GM19455 (cell line): ENCODE measurements at regions not wholly inside any gene's neighbourhood (a gene's known extent, or its start where the extent isn't known, plus 50 kb on each side); places are given as distances from the start of the nearest gene placed in this dataset.
"Not testable (repeated sequence)": the region's sequence is repeated elsewhere in the genome, so short reads cannot be mapped to it uniquely, and the experiment has no call there.

Experiments used
- ATAC-seq: cut with Tn5 transposase; IDR thresholded peaks from one replicate; pipeline ENCODE4 v1.9.1; 2021; ENCODE audit not compliant: unreplicated experiment

DNA sequence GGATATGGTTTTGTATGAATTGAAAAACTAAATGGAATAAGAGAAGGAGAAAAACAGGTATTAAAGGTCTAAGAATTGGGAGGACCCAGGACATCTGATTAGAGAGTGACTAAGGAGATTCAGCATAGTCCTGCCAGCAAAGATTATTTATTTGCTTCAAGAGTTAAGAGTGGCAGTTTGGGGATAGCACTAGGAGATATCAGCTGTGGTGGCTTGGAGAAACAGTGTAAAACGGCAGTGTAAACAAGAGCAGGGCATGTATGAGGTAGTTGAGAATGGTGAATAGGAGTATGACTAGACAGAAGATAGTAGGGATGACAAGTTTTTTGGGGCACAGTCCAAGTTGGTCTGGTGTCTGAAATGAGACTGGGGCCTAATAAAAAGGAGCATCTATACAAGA, 730.3 kb downstream of the TRHDE start:
- ATAC-seq = not testable (repeated sequence)

GRCh38 chr12:73009138-73009834, 737.1 kb downstream of the TRHDE start:
- not testable (repeated sequence) for ATAC-seq

GRCh38 chr12:73017981-73018380, 745.8 kb downstream of the TRHDE start:
- no peak for ATAC-seq

DNA sequence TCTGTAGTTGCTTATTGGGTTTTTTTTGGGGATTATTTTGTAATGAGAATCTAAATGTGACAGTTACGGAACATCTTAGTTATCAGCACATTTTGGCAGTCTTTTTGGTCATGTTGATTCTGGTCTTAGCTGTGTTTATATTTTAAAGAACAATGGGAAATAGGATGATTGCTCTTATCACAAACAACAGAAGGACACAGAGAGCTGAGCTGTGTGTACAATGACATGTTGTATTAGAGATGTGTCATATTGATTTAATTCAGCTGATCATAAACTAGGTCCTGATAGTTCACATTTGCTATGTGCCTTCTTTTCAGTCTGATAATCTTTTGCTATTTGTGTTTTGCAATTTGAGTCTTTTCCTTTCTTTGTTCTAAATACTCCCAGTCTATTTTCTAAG, 781.7 kb downstream of the TRHDE start:
- no peak for ATAC-seq

DNA sequence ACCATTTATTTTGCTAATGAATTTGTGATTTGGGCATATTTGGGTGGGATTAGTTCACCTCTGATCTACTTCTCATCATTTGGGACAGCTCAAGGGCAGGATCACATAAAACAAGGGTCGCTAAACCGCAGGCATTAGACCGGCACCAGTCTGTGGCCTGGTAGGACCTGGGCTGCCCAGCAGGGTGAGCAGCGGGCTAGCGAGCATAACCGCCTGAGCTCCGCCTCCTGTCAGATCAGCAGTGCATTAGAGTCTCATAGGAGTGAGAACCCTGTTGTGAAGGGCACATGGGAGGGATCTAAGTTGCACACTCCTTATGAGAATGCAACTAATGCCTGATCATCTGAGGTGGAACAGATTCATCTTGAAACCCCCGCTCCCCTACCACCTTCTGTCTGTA, 785.3 kb downstream of the TRHDE start:
- no peak for ATAC-seq

DNA sequence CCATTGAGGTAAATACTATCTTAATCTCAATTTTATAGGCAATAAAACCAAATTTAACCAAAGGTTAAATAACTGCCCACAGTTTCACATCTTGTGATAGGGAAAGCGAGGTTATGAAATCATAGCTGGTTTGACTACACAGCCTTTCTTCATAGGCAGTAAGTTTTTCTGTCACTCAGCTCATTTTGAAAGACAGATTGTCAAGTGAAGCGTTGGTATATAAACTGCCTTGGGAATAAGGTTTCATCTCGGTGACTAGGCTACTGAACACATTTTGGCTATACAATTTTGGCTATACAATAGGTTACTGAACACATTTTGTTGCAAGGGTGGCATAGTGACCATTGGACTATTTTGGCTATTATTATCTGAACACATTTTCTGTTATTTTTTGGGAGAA, 793.7 kb downstream of the TRHDE start:
- ATAC-seq = no peak

- no peak for ATAC-seq
Measured at GRCh38 chr12:73067616-73068015, 795.4 kb downstream of the TRHDE start.

GRCh38 chr12:73072214-73072613, 800.0 kb downstream of the TRHDE start:
- ATAC-seq = no peak

DNA sequence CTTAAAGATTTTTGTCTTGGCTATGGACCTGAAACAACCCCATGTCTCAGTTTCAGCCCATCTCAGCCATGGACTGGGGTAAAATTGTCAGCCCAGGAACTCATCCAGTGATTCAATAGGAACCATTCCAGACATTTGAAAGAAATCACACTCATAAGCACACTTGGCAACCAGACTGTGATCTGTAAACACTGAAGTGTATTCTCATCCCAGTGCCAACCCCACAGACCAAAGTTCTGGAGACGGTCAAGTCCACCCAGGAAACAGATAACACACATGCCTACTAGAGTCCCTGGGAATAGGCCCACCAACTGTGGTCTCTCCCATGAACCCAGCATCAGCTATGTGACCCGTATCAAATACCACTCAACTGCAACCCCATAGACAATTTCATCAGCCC, 804.6 kb downstream of the TRHDE start:
- no peak for ATAC-seq

- ATAC-seq = no peak
Measured at GRCh38 chr12:73083736-73084135, 811.6 kb downstream of the TRHDE start.

GRCh38 chr12:73106296-73106695, 834.1 kb downstream of the TRHDE start:
- no peak for ATAC-seq

DNA sequence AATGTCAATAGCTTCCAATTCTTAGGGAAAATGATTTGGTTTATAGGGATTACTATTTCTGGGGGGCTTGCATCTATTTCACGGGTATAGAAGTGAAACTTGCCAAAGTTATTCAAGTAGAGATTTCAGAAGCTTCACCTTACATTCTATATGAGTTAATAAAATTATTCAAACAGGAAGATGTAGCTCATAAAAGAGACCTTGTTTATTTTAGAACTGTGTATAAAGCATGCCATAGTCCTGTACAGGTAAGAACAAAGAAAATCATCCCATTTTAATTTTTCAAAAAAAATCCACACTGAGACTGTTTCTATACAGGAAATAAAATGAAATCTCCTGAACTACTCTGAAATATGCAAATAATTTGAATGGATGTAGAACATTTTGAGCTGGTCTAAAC, 834.7 kb downstream of the TRHDE start:
- no peak for ATAC-seq

GRCh38 chr12:73110816-73111215, 838.6 kb downstream of the TRHDE start:
- ATAC-seq = no peak

DNA sequence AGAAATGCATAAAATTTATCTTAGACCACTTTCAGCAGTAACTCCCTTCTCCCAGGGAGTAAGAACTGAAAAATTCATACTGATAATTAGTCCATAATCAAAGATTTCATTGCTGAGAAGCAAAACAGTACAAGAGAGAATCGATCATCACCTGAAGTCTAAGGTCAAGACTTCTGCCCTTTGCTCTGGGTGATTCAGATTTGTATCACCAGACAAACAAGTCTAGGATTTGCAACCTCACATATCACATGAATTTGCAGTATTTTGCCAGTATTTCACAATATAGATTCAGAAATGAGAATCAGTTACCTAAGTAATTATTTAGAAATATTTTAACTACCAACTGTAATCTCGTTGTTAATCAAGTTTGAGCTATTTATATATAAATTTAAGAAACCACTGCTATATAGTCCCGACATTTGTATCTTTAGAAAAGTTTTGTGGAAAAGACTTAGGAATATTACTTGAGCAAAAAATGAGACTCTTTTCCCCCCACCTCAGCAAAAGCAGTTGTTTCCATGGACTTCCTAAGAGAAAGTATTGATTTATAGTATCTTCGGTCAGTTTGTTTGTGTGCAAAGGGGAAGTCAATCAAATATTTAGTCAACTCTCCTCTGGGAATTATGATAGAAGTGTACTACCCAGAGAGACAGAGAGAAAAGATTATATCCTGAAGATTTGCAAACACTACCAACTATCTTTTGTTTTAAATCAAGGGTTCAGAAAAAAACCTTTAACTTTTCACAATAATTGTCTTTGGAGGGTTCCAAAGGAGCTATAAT, 840.1 kb downstream of the TRHDE start:
- ATAC-seq = no peak

- no peak for ATAC-seq
Measured at GRCh38 chr12:73124480-73124879, 852.3 kb downstream of the TRHDE start.

- no peak for ATAC-seq
Measured at GRCh38 chr12:73125148-73125547, 853.0 kb downstream of the TRHDE start.

DNA sequence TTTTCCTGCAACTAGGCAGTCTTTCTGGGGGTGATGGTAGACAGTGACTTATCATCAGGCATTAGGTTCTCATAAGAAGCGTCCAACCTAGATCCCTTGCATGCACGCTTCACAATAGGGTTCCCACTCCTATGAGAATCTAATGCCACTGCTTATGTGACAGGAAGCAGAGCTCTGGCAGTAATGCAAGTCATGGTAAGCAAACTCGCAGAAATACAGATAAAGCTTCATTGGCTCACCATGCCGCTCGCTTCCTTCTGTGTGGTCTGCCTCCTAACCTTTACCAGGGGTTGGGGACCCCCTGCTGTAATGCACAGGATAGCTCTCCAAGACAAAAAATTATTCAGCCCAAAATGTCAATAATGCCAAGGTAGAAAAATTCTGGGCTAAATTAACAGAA, 864.2 kb downstream of the TRHDE start:
- no peak for ATAC-seq

- not testable (repeated sequence) for ATAC-seq
Measured at GRCh38 chr12:73139642-73140041, 867.5 kb downstream of the TRHDE start.

GRCh38 chr12:73158341-73158740, 886.2 kb downstream of the TRHDE start:
- no peak for ATAC-seq

DNA sequence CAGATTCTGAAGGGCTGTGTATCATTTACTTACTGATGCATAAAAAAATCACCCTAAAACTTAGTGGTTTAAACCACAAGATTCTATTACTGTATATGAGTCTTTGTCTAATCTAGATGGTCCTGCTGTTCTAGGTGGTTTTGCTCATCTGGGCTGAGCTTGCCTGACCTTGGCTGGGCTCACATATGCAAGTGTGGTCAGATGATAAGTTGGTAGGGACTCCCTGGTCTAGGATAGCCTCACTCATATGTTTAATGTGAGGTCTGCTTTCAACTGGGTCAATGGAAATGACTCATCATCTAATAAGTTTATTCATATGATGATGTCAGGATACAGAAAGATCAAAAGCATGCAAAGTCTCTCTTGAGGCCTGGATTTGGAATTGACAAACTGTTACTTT, 887.8 kb downstream of the TRHDE start:
- no peak for ATAC-seq

- no peak for ATAC-seq
Measured at GRCh38 chr12:73161970-73162369, 889.8 kb downstream of the TRHDE start.

GRCh38 chr12:73180734-73181133, 908.6 kb downstream of the TRHDE start:
- ATAC-seq = no peak

GRCh38 chr12:73181244-73181643, 909.1 kb downstream of the TRHDE start:
- ATAC-seq = no peak
